ENCODE measurements at regions not wholly inside any gene's neighbourhood (a gene's known extent, or its start where the extent isn't known, plus 50 kb on each side); places are given as distances from the start of the nearest gene placed in this dataset.

GRCh38 chr2:215260097-215260677 lies 51.7 kb upstream of the ATIC start:
- Histone ChIP-seq H3K79me2 (replicated peaks; ENCODE audit: insufficient read depth) (no peaks in the 10 kb centered on the region), H3K9me2 (ENCODE audit: insufficient read depth) (no peaks in the 10 kb centered on the region), H3K4me3 (no peak overlapping the region), H4K20me1 (replicated peaks; ENCODE audit: insufficient read depth) (no peaks in the 10 kb centered on the region), H3K4me1 (ENCODE audit: insufficient read depth) (no peaks in the 10 kb centered on the region), H3F3A (replicated peaks; ENCODE audit: low read depth) (no peaks in the 10 kb centered on the region), H3K36me3 (ENCODE audit: insufficient read depth) (no peaks in the 10 kb centered on the region), H3K27me3 (ENCODE audit: insufficient read depth) (no peaks in the 10 kb centered on the region), H2AFZ (no peak overlapping the region), H3K27ac (ENCODE audit: low read depth) (no peak overlapping the region), H3K4me2 (no peak overlapping the region)
- TF ChIP-seq POLR2AphosphoS5 (IDR thresholded peaks at IDR 0.05; ENCODE audit: low read depth) (no peak), EZH2 (IDR thresholded peaks at IDR 0.05; ENCODE audit: low read depth, unreplicated experiment) (no peak), STAT1 (IDR thresholded peaks at IDR 0.05; ENCODE audit: unreplicated experiment) (no peak), ZNF462 (CRISPR knock-in tag; IDR thresholded peaks at IDR 0.05) (no peak), REST (IDR thresholded peaks at IDR 0.05; ENCODE audit: unreplicated experiment) (no peak), EZH2phosphoT487 (IDR thresholded peaks at IDR 0.05; ENCODE audit: unreplicated experiment) (no peak), ETS1 (IDR thresholded peaks at IDR 0.05) (no peak), JUNB (IDR thresholded peaks at IDR 0.05; ENCODE audit: unreplicated experiment) (no peak), CREB1 (CRISPR knock-in tag; IDR thresholded peaks at IDR 0.05; ENCODE audit: low read depth) (no peak), ZNF331 (CRISPR knock-in tag; IDR thresholded peaks at IDR 0.05; ENCODE audit: low read depth) (no peak), CTCF (conservative IDR thresholded peaks at IDR 0.05; ENCODE audit: low read depth in 2 of 2) (no peak), NANOG (IDR thresholded peaks at IDR 0.05; ENCODE audit: borderline replicate concordance) (no peak), ZNF114 (CRISPR knock-in tag; IDR thresholded peaks at IDR 0.05) (no peak)
- ATAC-seq, result no peak
- no peak overlapping the region for H3K27ac Mint-ChIP-seq
- H3K36me3 Mint-ChIP-seq (ENCODE audit: low read depth), result no peaks in the 10 kb centered on the region
- no peak for DNase-seq (ENCODE audit: low spot score)
- no peaks in the 10 kb centered on the region for H3K4me1 Mint-ChIP-seq
- no peak overlapping the region for H3K4me3 Mint-ChIP-seq
- H3K27me3 Mint-ChIP-seq (ENCODE audit: insufficient read depth, low read depth, poor library complexity), result peaks cover under 1% of the 10 kb centered on the region
- H3K9me3 Mint-ChIP-seq, result peaks cover 3% of the 10 kb centered on the region; the same call in 2 of the 3 replicates

Measured in GM23338 (cell line).